GM12891 (cell line): ENCODE measurements at regions not wholly inside any gene's neighbourhood (a gene's known extent, or its start where the extent isn't known, plus 50 kb on each side); places are given as distances from the start of the nearest gene placed in this dataset.

Experiments
- DNase-seq: peaks from one replicate; pipeline ENCODE4 v3.0.0; 2011; ENCODE audit warnings: low spot score; ENCODE audit not compliant: insufficient read length
- FAIRE-seq: peaks from 2 replicates; lab custom pipeline; 2011; peaks lifted over from hg19 to GRCh38; lab: Jason Lieb, UNC
- PAX5 ChIP-seq: IDR thresholded peaks from 2 replicates; pipeline ENCODE4 v1.6.1; 2011; ENCODE audit warnings: low read length, moderate library complexity, mild to moderate bottlenecking; ENCODE audit not compliant: insufficient read depth, severe bottlenecking
- POLR2A ChIP-seq: IDR thresholded peaks from 2 replicates; pipeline ENCODE4 v1.6.1; 2011; ENCODE audit warnings: low read depth, low read length, control low read depth
- POLR2AphosphoS5 ChIP-seq: IDR thresholded peaks from 2 replicates; pipeline ENCODE4 v1.6.1; 2011; ENCODE audit warnings: low read depth, low read length, control low read depth
- POU2F2 ChIP-seq: IDR thresholded peaks from 2 replicates; pipeline ENCODE4 v1.6.1; 2011; ENCODE audit warnings: low read depth, mild to moderate bottlenecking, control low read depth, low read length, moderate library complexity
- SPI1 ChIP-seq: IDR thresholded peaks from 2 replicates; pipeline ENCODE4 v1.6.1; 2011; ENCODE audit warnings: low read depth, low read length, control low read depth
- TAF1 ChIP-seq: IDR thresholded peaks from 2 replicates; pipeline ENCODE4 v1.6.1; 2011; ENCODE audit warnings: low read depth, low read length, control low read depth

DNA sequence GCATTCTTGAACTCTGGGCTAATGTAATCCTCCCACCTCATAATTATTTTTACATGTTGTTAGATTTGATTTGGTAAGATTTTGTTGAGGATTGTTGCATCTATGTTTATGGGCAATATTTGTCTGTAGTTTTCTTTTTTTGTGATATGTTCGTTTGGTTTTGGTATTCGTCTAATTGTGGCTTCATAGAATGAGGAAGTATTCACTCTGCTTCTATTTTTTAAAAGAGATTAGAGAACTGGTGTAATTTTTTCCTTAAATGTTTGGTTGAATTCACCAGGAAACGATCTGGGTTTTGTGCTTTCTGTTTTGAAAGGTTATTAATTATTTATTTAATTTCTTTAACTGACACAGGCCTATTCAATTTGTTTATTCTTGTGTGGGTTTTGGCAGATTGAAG, 161.2 kb upstream of the NUDT6 start:
- TF ChIP-seq POLR2A = no peak
- no peak for TF ChIP-seq POLR2AphosphoS5
- TF ChIP-seq SPI1 = no peak
- no peak for TF ChIP-seq POU2F2
- no peak for TF ChIP-seq PAX5
- no peak for TF ChIP-seq TAF1
- DNase-seq (no peak), FAIRE-seq (no peak)

DNA sequence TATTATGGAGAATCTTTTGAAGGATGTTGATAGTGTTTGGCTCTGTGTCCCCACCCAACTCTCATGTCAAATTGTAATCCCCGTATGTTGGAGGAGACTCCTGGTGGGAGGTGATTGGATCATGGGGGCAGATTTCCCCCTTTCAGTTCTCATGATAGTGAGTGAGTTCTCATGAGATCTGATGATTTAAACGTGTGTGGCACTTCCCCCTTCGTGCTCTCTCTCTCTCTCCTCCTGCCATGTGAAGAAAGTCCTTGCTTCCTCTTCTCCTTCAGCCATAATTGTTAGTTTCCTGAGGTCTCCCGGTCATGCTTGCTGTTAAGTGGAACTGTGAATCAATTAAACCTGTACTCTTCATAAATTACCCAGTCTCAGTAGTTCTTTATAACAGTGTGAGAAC, 166.1 kb upstream of the NUDT6 start:
- no peak for DNase-seq
- TF ChIP-seq POLR2A (no peak), SPI1 (no peak), TAF1 (no peak), POU2F2 (no peak), PAX5 (no peak), POLR2AphosphoS5 (no peak)
- FAIRE-seq = no peak

DNA sequence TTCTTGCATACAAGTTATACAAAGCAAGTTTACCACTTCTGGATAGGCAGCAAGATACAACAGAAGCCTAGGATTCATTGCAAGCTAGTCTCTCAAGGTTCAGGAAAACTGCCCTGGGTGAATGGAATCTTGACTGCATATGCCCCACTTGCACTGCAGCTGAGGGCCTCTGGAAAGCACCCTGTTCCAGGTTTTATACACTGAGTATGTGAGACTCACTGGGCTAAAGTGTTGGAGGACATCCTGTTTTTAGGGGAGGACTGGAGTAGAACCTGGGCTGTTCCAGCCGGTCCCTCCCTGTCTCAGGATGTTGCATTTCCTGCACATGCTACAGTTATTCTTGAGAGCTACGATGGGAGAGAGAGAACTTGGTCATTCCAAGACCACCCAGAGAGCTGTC, 168.5 kb upstream of the NUDT6 start:
- FAIRE-seq (no peak), DNase-seq (no peak)
- TF ChIP-seq SPI1 = no peak
- TF ChIP-seq POLR2AphosphoS5 = no peak
- no peak for TF ChIP-seq TAF1
- no peak for TF ChIP-seq POLR2A
- TF ChIP-seq PAX5 = no peak
- no peak for TF ChIP-seq POU2F2

DNA sequence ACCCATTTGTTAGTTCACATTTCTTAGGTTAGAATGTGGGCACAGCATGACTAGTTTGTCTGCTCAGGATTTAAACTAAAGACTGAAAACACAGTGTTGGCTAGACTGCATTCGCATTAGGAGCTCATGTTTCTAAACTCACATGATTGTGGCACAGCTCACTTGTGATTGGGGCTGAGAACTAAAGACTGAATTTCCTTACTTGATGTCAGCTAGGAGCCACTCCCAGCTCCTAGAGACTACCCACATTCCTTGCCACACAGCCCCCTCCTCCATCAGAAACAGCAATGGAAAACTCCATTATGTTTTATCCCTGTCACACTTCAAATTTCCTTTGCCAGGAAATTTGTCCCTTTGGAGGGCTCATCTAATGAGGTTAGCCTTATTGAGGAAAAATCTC, 170.2 kb upstream of the NUDT6 start:
- FAIRE-seq (no peak), DNase-seq (no peak)
- TF ChIP-seq PAX5 = no peak
- TF ChIP-seq SPI1 = no peak

DNA sequence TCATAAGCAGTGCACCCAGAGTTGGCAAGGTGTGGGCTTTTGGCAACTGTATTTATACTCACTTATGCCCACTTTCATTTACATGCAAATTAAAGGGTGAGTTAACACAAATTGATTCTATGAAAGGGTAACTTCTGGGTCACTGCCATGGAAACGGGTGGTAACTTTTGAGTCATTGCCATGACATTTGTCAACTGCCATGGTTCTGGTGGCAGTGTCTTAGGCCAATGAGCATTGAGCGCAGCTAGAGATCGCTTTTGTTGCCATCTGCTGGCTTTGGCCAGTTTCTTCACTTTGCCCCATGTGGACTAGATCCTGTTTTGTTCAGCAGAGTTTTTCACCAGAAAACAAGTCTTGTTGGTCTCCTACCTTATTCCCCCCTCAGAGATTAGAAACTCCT, 170.8 kb upstream of the NUDT6 start:
- FAIRE-seq (no peak), DNase-seq (no peak)
- TF ChIP-seq POLR2A = no peak
- no peak for TF ChIP-seq PAX5
- TF ChIP-seq POU2F2 = no peak
- no peak for TF ChIP-seq SPI1
- no peak for TF ChIP-seq TAF1
- no peak for TF ChIP-seq POLR2AphosphoS5

DNA sequence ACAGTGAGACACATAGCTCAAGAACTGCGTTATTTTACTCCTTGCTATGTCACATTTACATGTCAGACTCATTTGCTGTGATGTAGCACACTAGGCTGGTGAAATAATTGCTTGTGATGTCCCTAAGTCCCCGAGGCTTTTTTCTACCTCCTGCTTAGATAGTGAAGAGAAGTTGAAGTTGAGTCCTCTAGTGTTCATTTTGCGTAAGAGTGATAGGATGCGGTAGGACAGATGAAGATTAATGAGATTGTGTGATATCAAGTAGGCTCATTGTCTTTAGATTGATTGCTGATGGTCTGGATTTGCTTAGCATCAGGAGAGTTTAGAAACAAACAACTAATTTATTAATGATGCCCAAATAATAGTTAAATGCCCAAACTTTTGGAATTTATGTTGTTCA, 173.6 kb upstream of the NUDT6 start:
- DNase-seq = no peak
- TF ChIP-seq POLR2A (no peak), POLR2AphosphoS5 (no peak), TAF1 (no peak), PAX5 (no peak), POU2F2 (no peak), SPI1 (no peak)
- FAIRE-seq = no peak

DNA sequence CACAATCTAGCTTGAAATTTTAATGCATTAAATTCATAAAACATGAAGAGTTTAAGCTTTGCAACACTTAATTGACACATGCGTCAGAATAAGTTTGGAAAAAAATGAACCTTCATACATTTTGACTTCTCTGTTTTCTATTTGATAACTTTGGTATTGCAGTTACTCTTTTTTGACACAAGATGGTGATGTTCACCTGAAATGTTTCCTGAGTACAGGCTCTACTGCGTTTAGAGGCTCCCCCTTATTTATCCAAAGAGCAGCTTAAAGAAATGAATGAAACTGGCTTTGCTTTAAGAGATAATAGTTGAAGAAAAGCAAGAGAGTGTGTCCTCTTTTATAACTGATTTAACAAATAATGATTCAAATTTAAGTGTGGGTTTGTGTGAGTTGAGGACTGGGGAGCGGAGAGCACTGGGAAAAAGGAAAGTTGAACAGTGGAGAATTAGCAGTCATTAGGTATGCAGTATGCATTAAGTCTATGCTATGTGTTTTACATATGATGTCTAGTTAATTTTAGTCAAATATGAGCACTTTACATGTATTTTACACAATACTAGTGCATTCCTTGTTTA, 180.6 kb upstream of the NUDT6 start:
- DNase-seq (peak; percentile 21), FAIRE-seq (peak; percentile 62)
- TF ChIP-seq POLR2AphosphoS5 (no peak), SPI1 (no peak), TAF1 (no peak), PAX5 (no peak), POU2F2 (no peak), POLR2A (no peak)

DNA sequence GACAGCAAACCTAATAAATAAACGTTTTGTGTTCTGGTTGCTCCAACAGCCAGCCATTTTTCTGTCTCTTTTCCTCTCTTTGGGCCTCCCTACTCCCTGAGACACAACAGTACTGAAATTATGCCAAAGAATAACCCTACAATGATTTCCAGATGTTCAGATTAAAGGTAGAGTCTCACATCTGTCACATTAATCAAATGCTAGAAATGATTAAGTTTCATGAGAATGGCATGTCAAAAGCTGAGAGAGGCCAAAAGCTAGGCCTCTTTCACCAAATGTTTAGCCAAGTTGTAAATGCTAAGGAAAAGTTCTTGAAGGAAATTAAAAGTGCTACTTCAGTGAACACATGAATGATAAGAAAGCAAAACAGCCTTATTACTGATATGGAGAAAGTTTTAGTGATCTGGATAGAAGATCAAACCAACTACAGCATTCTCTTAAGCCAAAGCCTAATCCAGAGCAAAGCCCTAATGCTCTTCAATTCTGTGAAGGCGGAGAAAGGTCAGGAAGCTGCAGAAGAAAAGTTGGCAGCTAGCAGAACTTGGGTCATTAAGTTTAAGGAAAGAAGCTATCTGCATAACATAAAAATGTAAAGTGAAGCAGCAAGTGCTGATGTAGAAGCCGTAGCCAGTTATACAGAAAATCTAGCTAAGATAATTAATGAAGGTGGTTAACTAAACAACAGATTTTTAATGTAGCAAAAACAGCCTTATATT, 182.1 kb upstream of the NUDT6 start:
- FAIRE-seq = no peak
- no peak for DNase-seq
- TF ChIP-seq SPI1 (no peak), POLR2AphosphoS5 (no peak), TAF1 (no peak), POLR2A (no peak), PAX5 (no peak), POU2F2 (no peak)

DNA sequence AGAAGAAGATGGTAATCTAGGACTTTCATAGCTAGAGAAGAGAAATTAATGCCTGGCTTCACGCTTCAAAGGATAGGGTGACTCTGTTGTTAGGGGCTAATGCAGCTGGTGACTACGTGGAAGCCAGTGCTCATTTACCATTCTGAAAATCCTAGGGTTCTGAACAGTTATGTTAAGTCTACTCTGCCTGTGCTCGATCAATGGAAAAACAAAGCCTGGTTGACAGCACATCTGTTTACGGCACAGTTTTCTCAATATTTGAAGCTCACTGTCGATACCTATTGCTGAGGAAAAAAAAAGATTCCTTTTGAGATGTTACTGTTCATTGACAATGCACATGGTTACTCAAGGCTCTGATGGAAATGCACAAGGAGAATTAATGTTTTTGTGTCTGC, 182.6 kb upstream of the NUDT6 start:
- no peak for DNase-seq
- FAIRE-seq = no peak
- TF ChIP-seq POLR2A = no peak
- no peak for TF ChIP-seq SPI1

DNA sequence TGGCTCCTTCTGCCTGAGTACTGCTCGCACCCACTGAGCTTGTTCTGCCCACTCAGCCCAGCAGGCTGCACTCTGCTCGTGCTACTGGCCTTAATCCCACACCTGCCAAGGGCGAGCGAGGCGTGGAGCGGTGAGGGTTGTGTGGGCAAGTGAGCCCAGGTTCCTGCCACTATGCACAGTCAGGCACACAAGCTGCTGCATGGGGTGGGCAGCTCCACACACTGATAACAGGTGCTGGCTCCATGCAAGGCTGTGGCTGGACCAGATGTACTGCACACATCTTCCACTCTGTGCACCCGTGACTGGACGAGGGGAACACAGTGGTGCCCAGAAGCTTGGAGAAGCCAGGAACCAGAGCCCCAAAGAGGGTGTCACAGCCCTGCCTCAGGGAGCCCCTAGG, 184.3 kb upstream of the NUDT6 start:
- TF ChIP-seq POLR2A (no peak), TAF1 (no peak), PAX5 (no peak), POU2F2 (no peak), SPI1 (no peak), POLR2AphosphoS5 (no peak)
- no peak for FAIRE-seq

More for the DNA sequence above, 184.3 kb upstream of the NUDT6 start:
- no peak for DNase-seq
